ENCODE measurements at regions not wholly inside any gene's neighbourhood (a gene's known extent, or its start where the extent isn't known, plus 50 kb on each side); places are given as distances from the start of the nearest gene placed in this dataset.

- H3K9me3 ChIP-seq (ENCODE audit: control insufficient read depth, insufficient read depth, low read length) = no peaks in the 10 kb centered on the region
- TF ChIP-seq, protein P1, sequence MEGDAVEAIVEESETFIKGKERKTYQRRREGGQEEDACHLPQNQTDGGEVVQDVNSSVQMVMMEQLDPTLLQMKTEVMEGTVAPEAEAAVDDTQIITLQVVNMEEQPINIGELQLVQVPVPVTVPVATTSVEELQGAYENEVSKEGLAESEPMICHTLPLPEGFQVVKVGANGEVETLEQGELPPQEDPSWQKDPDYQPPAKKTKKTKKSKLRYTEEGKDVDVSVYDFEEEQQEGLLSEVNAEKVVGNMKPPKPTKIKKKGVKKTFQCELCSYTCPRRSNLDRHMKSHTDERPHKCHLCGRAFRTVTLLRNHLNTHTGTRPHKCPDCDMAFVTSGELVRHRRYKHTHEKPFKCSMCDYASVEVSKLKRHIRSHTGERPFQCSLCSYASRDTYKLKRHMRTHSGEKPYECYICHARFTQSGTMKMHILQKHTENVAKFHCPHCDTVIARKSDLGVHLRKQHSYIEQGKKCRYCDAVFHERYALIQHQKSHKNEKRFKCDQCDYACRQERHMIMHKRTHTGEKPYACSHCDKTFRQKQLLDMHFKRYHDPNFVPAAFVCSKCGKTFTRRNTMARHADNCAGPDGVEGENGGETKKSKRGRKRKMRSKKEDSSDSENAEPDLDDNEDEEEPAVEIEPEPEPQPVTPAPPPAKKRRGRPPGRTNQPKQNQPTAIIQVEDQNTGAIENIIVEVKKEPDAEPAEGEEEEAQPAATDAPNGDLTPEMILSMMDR (IDR thresholded peaks at IDR 0.05) = no peak
- no peak overlapping the region for H3K27ac ChIP-seq (ENCODE audit: low read length)
- Mint-ChIP-seq H3K4me3 (no peak overlapping the region), H3K4me1 (no peaks in the 10 kb centered on the region), H3K36me3 (peaks cover 7% of the 10 kb centered on the region), H3K9me3 (peaks cover 6 to 9% of the 10 kb centered on the region in 2 donors), H3K27me3 (ENCODE audit: low read depth in 2 of 2) (no peaks in the 10 kb centered on the region), H3K27ac (no peak overlapping the region)
- H3K27me3 ChIP-seq (ENCODE audit: control insufficient read depth, insufficient read depth, low read length) = no peaks in the 10 kb centered on the region
- no peak overlapping the region for H3K4me3 ChIP-seq (ENCODE audit: low read length)
- DNase-seq (no peak), ATAC-seq (no peak)
- intact Hi-C loops (cut with micrococcal nuclease) = no loop called here
- WGBS (ENCODE audit: insufficient coverage) = 78% methylated on average over 8 of the region's 8 CpGs
- no peaks in the 10 kb centered on the region for H3K4me1 ChIP-seq (ENCODE audit: control insufficient read depth, insufficient read depth, low read length)
- no peaks in the 10 kb centered on the region for H3K36me3 ChIP-seq (ENCODE audit: control insufficient read depth, insufficient read depth, low read length)
Observed at GRCh38 chr3:180354214-180354613, 247.7 kb upstream of the TTC14 start.

- H3K4me3 Mint-ChIP-seq = no peak overlapping the region
- Histone ChIP-seq H3K36me3 (ENCODE audit: control insufficient read depth, insufficient read depth, low read length) (no peaks in the 10 kb centered on the region), H3K27ac (ENCODE audit: low read length) (no peak overlapping the region), H3K27me3 (ENCODE audit: control insufficient read depth, insufficient read depth, low read length) (no peaks in the 10 kb centered on the region), H3K4me3 (ENCODE audit: low read length) (no peak overlapping the region), H3K9me3 (ENCODE audit: control insufficient read depth, insufficient read depth, low read length) (no peaks in the 10 kb centered on the region), H3K4me1 (ENCODE audit: control insufficient read depth, insufficient read depth, low read length) (no peaks in the 10 kb centered on the region)
- peaks cover 7% of the 10 kb centered on the region for H3K36me3 Mint-ChIP-seq
- TF ChIP-seq, protein P1 (IDR thresholded peaks at IDR 0.05) = no peak
- H3K4me1 Mint-ChIP-seq = no peaks in the 10 kb centered on the region
- no peak overlapping the region for H3K27ac Mint-ChIP-seq
- DNase-seq (no peak), ATAC-seq (no peak)
- H3K9me3 Mint-ChIP-seq = peaks cover 7 to 11% of the 10 kb centered on the region in 2 donors
- intact Hi-C loops (cut with micrococcal nuclease) = no loop called here
- H3K27me3 Mint-ChIP-seq (ENCODE audit: low read depth in 2 of 2) = no peaks in the 10 kb centered on the region
Observed at GRCh38 chr3:180358179-180358578, 243.8 kb upstream of the TTC14 start.

- no peak for ATAC-seq
- Histone ChIP-seq H3K9me3 (ENCODE audit: control insufficient read depth, insufficient read depth, low read length) (no peaks in the 10 kb centered on the region), H3K4me3 (ENCODE audit: low read length) (no peak overlapping the region), H3K27me3 (ENCODE audit: control insufficient read depth, insufficient read depth, low read length) (no peaks in the 10 kb centered on the region), H3K4me1 (ENCODE audit: control insufficient read depth, insufficient read depth, low read length) (no peaks in the 10 kb centered on the region), H3K36me3 (ENCODE audit: control insufficient read depth, insufficient read depth, low read length) (no peaks in the 10 kb centered on the region), H3K27ac (ENCODE audit: low read length) (no peak overlapping the region)
- Mint-ChIP-seq H3K27me3 (ENCODE audit: low read depth in 2 of 2) (no peaks in the 10 kb centered on the region), H3K4me3 (no peak overlapping the region), H3K9me3 (peaks cover 3 to 12% of the 10 kb centered on the region in 2 donors), H3K27ac (no peak overlapping the region), H3K4me1 (no peaks in the 10 kb centered on the region), H3K36me3 (peaks cover 7% of the 10 kb centered on the region)
- TF ChIP-seq, protein P1 (IDR thresholded peaks at IDR 0.05) = no peak
- WGBS (ENCODE audit: insufficient coverage) = 92% methylated on average over 3 of the region's 4 CpGs
- intact Hi-C loops (cut with micrococcal nuclease) = no loop called here
- no peak for DNase-seq
Observed at GRCh38 chr3:180359061-180359952, 242.7 kb upstream of the TTC14 start.

GRCh38 chr3:180359953-180360279, 242.0 kb upstream of the TTC14 start:
- Mint-ChIP-seq H3K27ac (no peak overlapping the region), H3K4me1 (no peaks in the 10 kb centered on the region), H3K9me3 (peaks cover 3 to 13% of the 10 kb centered on the region in 2 donors), H3K4me3 (no peak overlapping the region), H3K36me3 (peaks cover 7% of the 10 kb centered on the region), H3K27me3 (ENCODE audit: low read depth in 2 of 2) (no peaks in the 10 kb centered on the region)
- H3K4me1 ChIP-seq (ENCODE audit: control insufficient read depth, insufficient read depth, low read length) = no peaks in the 10 kb centered on the region
- WGBS (ENCODE audit: insufficient coverage) = no CpG with 5 or more reads among the region's 2 CpGs
- H3K9me3 ChIP-seq (ENCODE audit: control insufficient read depth, insufficient read depth, low read length) = no peaks in the 10 kb centered on the region
- ATAC-seq (no peak), DNase-seq (no peak)
- H3K4me3 ChIP-seq (ENCODE audit: low read length) = no peak overlapping the region
- TF ChIP-seq, protein P1 (IDR thresholded peaks at IDR 0.05) = no peak
- H3K27me3 ChIP-seq (ENCODE audit: control insufficient read depth, insufficient read depth, low read length) = no peaks in the 10 kb centered on the region
- no peak overlapping the region for H3K27ac ChIP-seq (ENCODE audit: low read length)
- H3K36me3 ChIP-seq (ENCODE audit: control insufficient read depth, insufficient read depth, low read length) = no peaks in the 10 kb centered on the region
- intact Hi-C loops (cut with micrococcal nuclease) = no loop called here
